ENCODE measurements at regions not wholly inside any gene's neighbourhood (a gene's known extent, or its start where the extent isn't known, plus 50 kb on each side); places are given as distances from the start of the nearest gene placed in this dataset.

GRCh38 chr3:83734656-83735055 is 1224.1 kb upstream of the CADM2 start (continued):
- TF ChIP-seq ZBTB6 (tag by site-specific recombination; IDR thresholded peaks at IDR 0.05) (no peak), ZNF521 (tag by site-specific recombination; IDR thresholded peaks at IDR 0.05) (no peak)

GRCh38 chr3:83738202-83738601 is 1220.6 kb upstream of the CADM2 start:
- CTCF ChIA-PET: no interaction called here
- POLR2A ChIA-PET: no interaction called here
- Histone ChIP-seq H3K36me3 (ENCODE audit: control insufficient read depth in 2 of 2, insufficient read depth in 1 of 2, low read length in 2 of 2) (no peaks in the 10 kb centered on the region), H3K9me3 (ENCODE audit: control insufficient read depth, insufficient read depth, low read depth, low read length) (no peaks in the 10 kb centered on the region), H3K4me3 (ENCODE audit: low read depth, low read length) (no peak overlapping the region), H3K4me1 (ENCODE audit: control insufficient read depth, insufficient read depth, low read length) (no peaks in the 10 kb centered on the region), H3K27ac (ENCODE audit: extremely low read depth, low read depth, low read length) (no peak overlapping the region)
- TF ChIP-seq PRDM10 (tag by site-specific recombination; IDR thresholded peaks at IDR 0.05): no peak

- TF ChIP-seq IKZF3 (tag by site-specific recombination; IDR thresholded peaks at IDR 0.05) (no peak), OVOL3 (tag by site-specific recombination; IDR thresholded peaks at IDR 0.05) (no peak), ZSCAN5A (tag by site-specific recombination; IDR thresholded peaks at IDR 0.05) (no peak), ZNF623 (tag by site-specific recombination; IDR thresholded peaks at IDR 0.05) (no peak), ZBTB10 (tag by site-specific recombination; IDR thresholded peaks at IDR 0.05) (no peak), ZNF571 (tag by site-specific recombination; IDR thresholded peaks at IDR 0.05) (no peak), ZNF510 (tag by site-specific recombination; IDR thresholded peaks at IDR 0.05; ENCODE audit: insufficient replicate concordance) (no peak), GLI4 (tag by site-specific recombination; IDR thresholded peaks at IDR 0.05) (no peak), ZNF529 (tag by site-specific recombination; IDR thresholded peaks at IDR 0.05; ENCODE audit: insufficient replicate concordance) (no peak), ZNF76 (tag by site-specific recombination; IDR thresholded peaks at IDR 0.05; ENCODE audit: borderline replicate concordance, low read depth) (no peak), ZNF211 (tag by site-specific recombination; IDR thresholded peaks at IDR 0.05; ENCODE audit: low read depth) (no peak), ZSCAN18 (tag by site-specific recombination; IDR thresholded peaks at IDR 0.05) (no peak), ZNF777 (tag by site-specific recombination; IDR thresholded peaks at IDR 0.05; ENCODE audit: borderline replicate concordance) (no peak)
- H3K36me3 ChIP-seq (ENCODE audit: control insufficient read depth in 2 of 2, insufficient read depth in 1 of 2, low read length in 2 of 2): no peaks in the 10 kb centered on the region
- H3K27ac ChIP-seq (ENCODE audit: extremely low read depth, low read depth, low read length): no peak overlapping the region
- CTCF ChIA-PET: no interaction called here
- H3K9me3 ChIP-seq (ENCODE audit: control insufficient read depth, insufficient read depth, low read depth, low read length): no peaks in the 10 kb centered on the region
- no peaks in the 10 kb centered on the region for H3K4me1 ChIP-seq (ENCODE audit: control insufficient read depth, insufficient read depth, low read length)
- H3K4me3 ChIP-seq (ENCODE audit: low read depth, low read length): no peak overlapping the region
- POLR2A ChIA-PET: no interaction called here
These were observed 1218.3 kb upstream of the CADM2 start for GRCh38 chr3:83740504-83740903.

All from HEK293 (cell line).